ENCODE measurements at regions not wholly inside any gene's neighbourhood (a gene's known extent, or its start where the extent isn't known, plus 50 kb on each side); places are given as distances from the start of the nearest gene placed in this dataset.
"Not testable (repeated sequence)": the region's sequence is repeated elsewhere in the genome, so short reads cannot be mapped to it uniquely, and the experiment has no call there.

- no peaks in the 10 kb centered on the region for H3K36me3 ChIP-seq (ENCODE audit: control insufficient read depth, insufficient read depth, low read length)
- no peak for DNase-seq (ENCODE audit: extremely low read depth, insufficient read length)
- no peak for TF ChIP-seq CTCF (IDR thresholded peaks at IDR 0.05; ENCODE audit: insufficient read depth, low read length, poor library complexity, severe bottlenecking)
- H3K27me3 ChIP-seq (replicated peaks; ENCODE audit: control insufficient read depth, insufficient read depth, low read length): no peaks in the 10 kb centered on the region
- H3K4me3 ChIP-seq (replicated peaks; ENCODE audit: low read depth, low read length): no peak overlapping the region
These were observed 92.3 kb downstream of the CTH start for GRCh38 chr1:70503358-70503757.

- no peaks in the 10 kb centered on the region for H3K27me3 ChIP-seq (replicated peaks; ENCODE audit: control insufficient read depth, insufficient read depth, low read length)
- H3K36me3 ChIP-seq (ENCODE audit: control insufficient read depth, insufficient read depth, low read length): no peaks in the 10 kb centered on the region
- no peak overlapping the region for H3K4me3 ChIP-seq (replicated peaks; ENCODE audit: low read depth, low read length)
- peak; percentile 51 for DNase-seq (ENCODE audit: extremely low read depth, insufficient read length)
- no peak for TF ChIP-seq CTCF (IDR thresholded peaks at IDR 0.05; ENCODE audit: insufficient read depth, low read length, poor library complexity, severe bottlenecking)
These were observed 93.2 kb downstream of the CTH start for GRCh38 chr1:70504176-70504820.

- TF ChIP-seq CTCF (IDR thresholded peaks at IDR 0.05; ENCODE audit: insufficient read depth, low read length, poor library complexity, severe bottlenecking): no peak
- Histone ChIP-seq H3K4me3 (replicated peaks; ENCODE audit: low read depth, low read length) (no peak overlapping the region), H3K36me3 (ENCODE audit: control insufficient read depth, insufficient read depth, low read length) (no peaks in the 10 kb centered on the region), H3K27me3 (replicated peaks; ENCODE audit: control insufficient read depth, insufficient read depth, low read length) (no peaks in the 10 kb centered on the region)
- DNase-seq (ENCODE audit: extremely low read depth, insufficient read length): no peak
These were observed 93.7 kb downstream of the CTH start for GRCh38 chr1:70504821-70505193.

DNA sequence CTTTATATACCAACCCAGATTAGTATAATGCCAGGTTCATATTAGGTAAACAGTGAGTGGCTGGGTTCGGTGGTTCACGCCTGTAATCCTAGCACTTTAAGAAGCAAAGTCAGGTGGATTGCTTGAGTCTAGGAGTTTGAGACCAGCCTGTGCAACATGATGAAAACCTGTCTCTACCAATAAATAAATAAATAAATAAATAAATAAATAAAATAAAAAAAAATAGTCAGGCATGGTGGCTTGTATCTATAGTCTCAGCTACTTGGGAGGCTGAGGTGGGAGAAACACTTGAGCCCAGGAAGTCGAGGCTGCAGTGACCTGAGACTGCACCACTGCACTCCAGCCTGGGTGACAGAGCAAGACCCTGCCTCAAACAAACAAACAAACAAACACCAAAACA lies 96.9 kb downstream of the CTH start:
- not testable (repeated sequence) for DNase-seq (ENCODE audit: extremely low read depth, insufficient read length); H3K4me3 ChIP-seq (replicated peaks; ENCODE audit: low read depth, low read length); H3K27me3 ChIP-seq (replicated peaks; ENCODE audit: control insufficient read depth, insufficient read depth, low read length); H3K36me3 ChIP-seq (ENCODE audit: control insufficient read depth, insufficient read depth, low read length)

DNA sequence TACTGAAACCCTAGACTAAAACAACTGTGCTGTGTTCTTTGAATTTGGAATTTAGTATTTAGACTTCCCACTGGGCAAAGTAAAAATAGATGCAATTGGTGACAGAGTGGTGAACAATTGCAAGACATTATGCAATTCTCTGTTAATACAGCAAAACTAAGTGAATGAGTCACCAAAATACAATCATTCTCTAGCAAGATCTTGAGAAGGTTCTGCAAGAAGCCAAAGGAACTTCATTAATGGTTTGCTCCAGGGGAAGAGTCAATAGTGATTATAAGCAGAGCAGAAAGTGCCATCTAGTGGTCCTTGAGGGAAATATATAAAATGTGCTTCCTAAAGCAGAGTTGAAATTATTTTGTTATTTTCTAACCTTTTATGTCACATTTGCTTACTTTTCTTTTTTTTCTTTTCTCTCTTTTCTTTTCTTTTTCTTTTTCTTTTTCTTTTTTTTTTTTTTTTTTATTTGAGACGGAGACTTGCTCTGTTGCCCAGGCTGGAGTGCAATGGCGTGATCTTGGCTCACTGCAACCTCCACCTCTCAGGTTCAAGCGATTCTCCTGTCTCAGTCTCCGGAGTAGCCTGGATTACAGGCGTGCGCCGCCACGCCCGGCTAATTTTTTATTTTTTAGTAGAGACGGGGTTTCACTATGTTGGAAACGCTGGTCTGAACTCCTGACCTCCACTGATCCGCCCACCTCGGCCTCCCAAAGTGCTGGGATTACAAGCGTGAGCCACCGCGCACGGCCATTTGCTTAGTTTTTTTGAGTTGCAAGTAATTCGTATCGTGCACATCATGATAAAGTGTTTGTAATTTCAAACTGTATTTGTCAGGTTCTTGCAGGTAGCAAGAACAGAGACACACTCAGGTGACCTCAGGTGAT lies 99.2 kb downstream of the CTH start:
- Histone ChIP-seq H3K4me3 (replicated peaks; ENCODE audit: low read depth, low read length) (no peak overlapping the region), H3K36me3 (ENCODE audit: control insufficient read depth, insufficient read depth, low read length) (no peaks in the 10 kb centered on the region), H3K27me3 (replicated peaks; ENCODE audit: control insufficient read depth, insufficient read depth, low read length) (no peaks in the 10 kb centered on the region)
- TF ChIP-seq CTCF (IDR thresholded peaks at IDR 0.05; ENCODE audit: insufficient read depth, low read length, poor library complexity, severe bottlenecking): peak; percentile 54
- DNase-seq (ENCODE audit: extremely low read depth, insufficient read length): no peak

DNA sequence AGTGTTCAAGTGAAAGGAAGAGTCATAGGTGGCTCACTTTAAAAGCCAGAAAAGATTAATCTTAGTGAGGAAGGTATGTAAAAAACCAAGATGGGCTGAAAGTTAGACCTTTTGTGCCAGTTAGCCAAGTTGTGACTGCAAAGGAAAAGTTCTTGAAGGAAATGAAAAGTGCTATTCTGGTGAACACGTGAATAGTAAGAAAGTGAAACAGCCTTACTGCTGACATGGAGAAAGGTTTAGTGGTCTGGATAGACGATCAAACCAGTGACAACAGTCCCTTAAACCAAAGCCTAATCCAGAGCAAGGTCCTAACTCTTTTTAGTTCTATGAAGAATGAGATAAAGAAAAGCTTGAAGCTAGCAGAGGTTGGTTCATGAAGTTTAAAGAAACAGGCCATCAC lies 106.4 kb downstream of the CTH start:
- Histone ChIP-seq H3K4me3 (replicated peaks; ENCODE audit: low read depth, low read length) (no peak overlapping the region), H3K36me3 (ENCODE audit: control insufficient read depth, insufficient read depth, low read length) (no peaks in the 10 kb centered on the region), H3K27me3 (replicated peaks; ENCODE audit: control insufficient read depth, insufficient read depth, low read length) (no peaks in the 10 kb centered on the region)
- TF ChIP-seq CTCF (IDR thresholded peaks at IDR 0.05; ENCODE audit: insufficient read depth, low read length, poor library complexity, severe bottlenecking): no peak
- no peak for DNase-seq (ENCODE audit: extremely low read depth, insufficient read length)
